K562 (cell line): ENCODE measurements at regions not wholly inside any gene's neighbourhood (a gene's known extent, or its start where the extent isn't known, plus 50 kb on each side); places are given as distances from the start of the nearest gene placed in this dataset.

Experiments used
- CAMTA2 ChIP-seq: fragments of 250-450 bp; sonication (Bioruptor Pico); conservative IDR thresholded peaks from 2 replicates; pipeline ENCODE4 v1.5.1; 2022
- CGGBP1 ChIP-seq: fragments of 250-450 bp; sonication (Bioruptor Pico); IDR thresholded peaks from 2 replicates; pipeline ENCODE4 v1.9.0; 2021; ENCODE audit warnings: mild to moderate bottlenecking
- DIDO1 ChIP-seq: fragments of 450-650 bp; IDR thresholded peaks from 2 replicates; pipeline ENCODE4 v1.6.1; 2016; ENCODE audit warnings: low read depth, missing biosample characterization, missing genetic modification characterization
- HDAC6 ChIP-seq: IDR thresholded peaks from 2 replicates; pipeline ENCODE4 v1.6.1; 2012; ENCODE audit warnings: low read depth, mild to moderate bottlenecking, control low read depth, inconsistent platforms, low read length, moderate library complexity
- IRF1 ChIP-seq: sonication (generic); formaldehyde crosslinking; IDR thresholded peaks from 2 replicates; pipeline ENCODE4 v1.8.0; 2022; ENCODE audit warnings: missing genetic modification reagents, mild to moderate bottlenecking, borderline replicate concordance
- MEF2A ChIP-seq: IDR thresholded peaks from 2 replicates; pipeline ENCODE4 v1.6.1; 2011; ENCODE audit warnings: low read depth, mild to moderate bottlenecking, low read length, moderate library complexity; ENCODE audit not compliant: control insufficient read depth
- MLLT1 ChIP-seq, 2 experiments: fragments of 450-650 bp; IDR thresholded peaks; 2 replicates each; pipeline ENCODE4 v1.6.1; 2016
- NRF1 ChIP-seq, 2 experiments: fragments of 450-650 bp; IDR thresholded peaks in 1 of 2; conservative IDR thresholded peaks in 1 of 2; 2 replicates each; pipeline ENCODE4 v1.6.1; 2014; ENCODE audit warnings: mild to moderate bottlenecking in 2 of 2
- PHTF2 ChIP-seq: fragments of 250-450 bp; sonication (Bioruptor Pico); IDR thresholded peaks from 2 replicates; pipeline ENCODE4 v1.5.0; 2021; ENCODE audit warnings: mild to moderate bottlenecking
- POLR2B ChIP-seq: fragments of 450-650 bp; IDR thresholded peaks from 2 replicates; pipeline ENCODE4 v1.6.1; 2018; ENCODE audit warnings: low read depth; ENCODE audit not compliant: partially characterized antibody
- PRMT5 ChIP-seq: sonication (generic); formaldehyde crosslinking; IDR thresholded peaks from 2 replicates; pipeline ENCODE4 v1.5.0; 2020; ENCODE audit warnings: missing genetic modification reagents
- PYGO2 ChIP-seq: fragments of 450-650 bp; IDR thresholded peaks from 2 replicates; pipeline ENCODE4 v1.6.1; 2016; ENCODE audit warnings: mild to moderate bottlenecking, missing genetic modification characterization, moderate library complexity, missing compliant biosample characterization
- STAT5B ChIP-seq: fragments of 250-450 bp; sonication (Bioruptor Pico); IDR thresholded peaks from 2 replicates; pipeline ENCODE4 v1.8.0; 2021; ENCODE audit warnings: mild to moderate bottlenecking, inconsistent platforms
- ZNF431 ChIP-seq: sonication (generic); formaldehyde crosslinking; IDR thresholded peaks from 2 replicates; pipeline ENCODE4 v1.8.0; 2022; ENCODE audit warnings: mild to moderate bottlenecking, missing genetic modification reagents
- ZNF436 ChIP-seq: fragments of 250-450, 450-650 bp; sonication (Bioruptor Pico); formaldehyde crosslinking; IDR thresholded peaks from 2 replicates; pipeline ENCODE4 v1.7.0; 2020; ENCODE audit warnings: mild to moderate bottlenecking
- TF ChIP-seq, protein P1 (sequence below): fragments of 250-450 bp; sonication (Bioruptor Pico); IDR thresholded peaks from 2 replicates; pipeline ENCODE4 v1.9.0; 2021; ENCODE audit warnings: mild to moderate bottlenecking, inconsistent platforms

DNA sequence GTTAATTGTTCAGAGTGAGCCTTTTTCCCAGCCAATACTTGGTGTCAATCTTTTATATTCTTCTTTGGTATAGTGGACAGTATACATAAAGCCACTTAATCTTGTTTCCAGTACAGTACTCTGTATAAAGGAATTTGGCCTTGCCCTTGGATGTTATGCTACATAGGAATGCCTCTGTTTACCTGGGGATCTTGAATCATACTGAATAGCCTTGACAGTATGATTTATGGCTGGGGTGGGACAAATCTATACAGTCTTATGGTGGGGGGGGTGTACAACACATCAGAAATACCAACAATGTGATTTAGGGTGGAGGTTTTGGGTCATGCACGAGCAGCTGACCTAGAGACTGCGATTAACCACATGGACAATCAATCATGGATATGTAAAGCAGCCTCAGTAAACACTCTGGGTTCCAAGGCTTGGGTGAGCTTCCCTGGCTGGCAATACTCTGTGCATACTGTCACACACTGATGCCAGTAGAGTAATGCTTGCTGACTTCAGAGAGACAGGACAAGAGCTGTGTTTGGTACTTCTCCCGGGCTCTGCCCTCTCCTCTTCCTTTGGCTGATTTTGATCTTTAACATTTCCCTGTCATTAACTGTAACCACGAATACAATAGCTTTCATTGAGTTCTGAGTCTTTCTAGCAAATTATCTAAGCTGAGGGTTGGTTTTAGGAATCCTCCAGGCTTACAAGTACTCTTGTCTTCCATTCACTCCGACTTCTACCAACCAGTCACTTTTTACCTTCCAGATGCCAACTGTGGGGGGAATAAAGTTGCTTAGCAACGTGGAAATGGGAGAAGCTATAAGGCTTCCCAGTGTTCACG is 84.6 kb downstream of the IARS1 start (continued):
- TF ChIP-seq, protein P1, sequence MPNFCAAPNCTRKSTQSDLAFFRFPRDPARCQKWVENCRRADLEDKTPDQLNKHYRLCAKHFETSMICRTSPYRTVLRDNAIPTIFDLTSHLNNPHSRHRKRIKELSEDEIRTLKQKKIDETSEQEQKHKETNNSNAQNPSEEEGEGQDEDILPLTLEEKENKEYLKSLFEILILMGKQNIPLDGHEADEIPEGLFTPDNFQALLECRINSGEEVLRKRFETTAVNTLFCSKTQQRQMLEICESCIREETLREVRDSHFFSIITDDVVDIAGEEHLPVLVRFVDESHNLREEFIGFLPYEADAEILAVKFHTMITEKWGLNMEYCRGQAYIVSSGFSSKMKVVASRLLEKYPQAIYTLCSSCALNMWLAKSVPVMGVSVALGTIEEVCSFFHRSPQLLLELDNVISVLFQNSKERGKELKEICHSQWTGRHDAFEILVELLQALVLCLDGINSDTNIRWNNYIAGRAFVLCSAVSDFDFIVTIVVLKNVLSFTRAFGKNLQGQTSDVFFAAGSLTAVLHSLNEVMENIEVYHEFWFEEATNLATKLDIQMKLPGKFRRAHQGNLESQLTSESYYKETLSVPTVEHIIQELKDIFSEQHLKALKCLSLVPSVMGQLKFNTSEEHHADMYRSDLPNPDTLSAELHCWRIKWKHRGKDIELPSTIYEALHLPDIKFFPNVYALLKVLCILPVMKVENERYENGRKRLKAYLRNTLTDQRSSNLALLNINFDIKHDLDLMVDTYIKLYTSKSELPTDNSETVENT = no peak
- no peak for TF ChIP-seq HDAC6
- TF ChIP-seq MLLT1 (IDR thresholded peaks at IDR 0.05) = no peak
- TF ChIP-seq STAT5B = no peak
- TF ChIP-seq CGGBP1 (CRISPR knock-in tag) = no peak
- no peak for TF ChIP-seq DIDO1 (tag)
- no peak for TF ChIP-seq CAMTA2 (CRISPR knock-in tag)
- peak; percentile 18 for TF ChIP-seq POLR2B
- no peak for TF ChIP-seq ZNF431 (CRISPR knock-in tag)
- TF ChIP-seq IRF1 (CRISPR knock-in tag) = no peak
- no peak for TF ChIP-seq ZNF436 (CRISPR knock-in tag)
- TF ChIP-seq NRF1 (conservative IDR thresholded peaks at IDR 0.05 in 1 of 2, IDR thresholded peaks at IDR 0.05 in 1 of 2) = no peak
- no peak for TF ChIP-seq PYGO2 (tag)
- no peak for TF ChIP-seq MEF2A
- no peak for TF ChIP-seq PRMT5 (CRISPR knock-in tag)
- TF ChIP-seq PHTF2 (CRISPR knock-in tag) = no peak
